ENCODE measurements at regions not wholly inside any gene's neighbourhood (a gene's known extent, or its start where the extent isn't known, plus 50 kb on each side); places are given as distances from the start of the nearest gene placed in this dataset.
"Not testable (repeated sequence)": the region's sequence is repeated elsewhere in the genome, so short reads cannot be mapped to it uniquely, and the experiment has no call there.

- DNase-seq (ENCODE audit: low read depth): no peak
Observed at GRCh38 chr9:82052081-82052480, 63.5 kb downstream of the SPATA31D1 start.

DNA sequence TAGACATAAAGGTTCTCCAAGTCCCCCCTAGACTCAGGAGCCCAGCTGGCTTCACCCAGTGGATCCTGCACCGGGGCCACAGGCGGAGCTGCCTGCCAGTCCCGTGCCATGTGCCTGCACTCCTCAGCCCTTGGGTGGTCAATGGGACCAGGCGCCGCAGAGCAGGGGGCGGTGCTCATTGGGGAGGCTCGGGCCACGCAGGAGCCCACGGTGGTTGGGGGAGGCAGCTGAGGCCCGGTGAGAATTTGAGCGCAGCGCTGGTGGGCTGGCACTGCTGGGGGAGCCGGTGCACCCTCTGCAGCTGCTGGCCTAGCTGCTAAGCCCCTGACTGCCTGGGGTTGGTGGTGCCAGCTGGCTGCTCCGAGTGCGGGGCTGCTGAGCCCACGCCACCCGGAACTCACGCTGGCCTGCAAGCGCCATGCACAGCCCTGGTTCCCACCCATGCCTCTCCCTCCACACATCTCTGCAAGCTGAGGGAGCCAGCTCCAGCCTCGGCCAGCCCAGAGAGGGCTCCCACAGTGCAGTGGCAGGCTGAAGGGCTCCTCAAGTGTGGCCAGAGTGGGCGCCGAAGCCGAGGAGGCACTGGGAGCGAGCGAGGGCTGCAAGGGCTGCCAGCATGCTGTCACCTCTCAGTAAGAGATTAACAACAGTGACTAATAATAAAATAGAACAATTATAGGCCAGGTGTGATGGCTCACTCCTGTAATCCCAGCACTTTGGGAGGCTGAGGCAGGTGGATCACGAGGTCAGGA is 65.9 kb downstream of the SPATA31D1 start:
- no peak for DNase-seq (ENCODE audit: low read depth)

DNA sequence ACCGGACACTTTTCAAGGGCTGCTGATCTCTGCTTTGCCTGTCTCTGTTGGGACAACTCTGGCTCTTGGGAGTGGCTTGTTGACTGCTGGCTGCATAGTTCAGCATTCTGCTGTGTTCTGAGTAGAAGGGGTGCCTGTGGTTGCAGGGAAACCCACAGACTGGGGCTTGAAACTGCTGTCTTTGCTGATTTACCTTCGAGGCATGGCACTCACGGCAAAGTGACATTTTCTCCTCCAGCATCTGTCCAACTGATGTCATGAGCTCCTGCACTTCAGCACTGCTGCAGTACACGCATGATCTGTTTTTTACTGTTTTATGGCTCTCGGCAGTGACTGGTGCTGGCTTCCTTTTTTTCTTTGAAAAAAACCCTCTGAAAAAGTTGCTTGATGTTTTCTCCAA is 69.2 kb downstream of the SPATA31D1 start:
- no peak for DNase-seq (ENCODE audit: low read depth)

DNA sequence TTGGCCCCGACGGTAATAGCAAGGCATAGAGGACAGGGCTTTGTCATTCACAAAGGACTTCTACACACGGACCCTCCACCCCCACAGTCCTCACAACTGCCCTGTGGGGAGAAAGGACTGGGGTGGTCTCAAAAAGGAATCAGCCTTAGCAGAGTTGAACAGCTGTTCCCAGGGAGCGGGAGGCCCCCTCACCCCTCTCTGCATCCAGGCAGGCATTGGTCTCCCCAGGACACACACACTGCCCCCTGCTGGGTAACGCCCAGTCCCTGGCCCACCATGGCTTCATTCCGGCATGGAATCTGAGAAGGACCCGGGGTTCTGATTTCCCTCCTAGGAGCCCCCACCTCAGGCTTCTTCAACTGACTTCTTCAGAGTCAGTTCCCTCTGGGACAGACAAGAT is 73.2 kb downstream of the SPATA31D1 start:
- not testable (repeated sequence) for DNase-seq (ENCODE audit: low read depth)

DNA sequence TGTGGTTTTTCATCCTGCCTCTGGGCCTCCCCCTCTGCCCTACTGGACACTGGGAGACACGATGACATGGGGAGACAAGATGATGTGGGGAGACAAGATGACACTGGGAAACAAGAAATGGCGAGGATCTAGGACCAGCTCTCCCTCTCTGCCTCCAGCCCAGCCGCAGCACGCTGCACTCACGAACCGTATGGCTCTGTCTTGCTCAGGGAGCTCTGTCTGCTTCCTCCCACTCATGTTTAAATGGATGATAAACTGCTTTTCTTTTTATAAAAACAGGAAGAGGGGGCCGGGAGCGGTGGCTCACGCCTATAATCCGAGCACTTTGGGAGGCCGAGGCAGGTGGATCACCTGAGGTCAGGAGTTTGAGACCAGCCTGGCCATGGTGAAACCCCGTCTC is 73.7 kb downstream of the SPATA31D1 start:
- no peak for DNase-seq (ENCODE audit: low read depth)

DNA sequence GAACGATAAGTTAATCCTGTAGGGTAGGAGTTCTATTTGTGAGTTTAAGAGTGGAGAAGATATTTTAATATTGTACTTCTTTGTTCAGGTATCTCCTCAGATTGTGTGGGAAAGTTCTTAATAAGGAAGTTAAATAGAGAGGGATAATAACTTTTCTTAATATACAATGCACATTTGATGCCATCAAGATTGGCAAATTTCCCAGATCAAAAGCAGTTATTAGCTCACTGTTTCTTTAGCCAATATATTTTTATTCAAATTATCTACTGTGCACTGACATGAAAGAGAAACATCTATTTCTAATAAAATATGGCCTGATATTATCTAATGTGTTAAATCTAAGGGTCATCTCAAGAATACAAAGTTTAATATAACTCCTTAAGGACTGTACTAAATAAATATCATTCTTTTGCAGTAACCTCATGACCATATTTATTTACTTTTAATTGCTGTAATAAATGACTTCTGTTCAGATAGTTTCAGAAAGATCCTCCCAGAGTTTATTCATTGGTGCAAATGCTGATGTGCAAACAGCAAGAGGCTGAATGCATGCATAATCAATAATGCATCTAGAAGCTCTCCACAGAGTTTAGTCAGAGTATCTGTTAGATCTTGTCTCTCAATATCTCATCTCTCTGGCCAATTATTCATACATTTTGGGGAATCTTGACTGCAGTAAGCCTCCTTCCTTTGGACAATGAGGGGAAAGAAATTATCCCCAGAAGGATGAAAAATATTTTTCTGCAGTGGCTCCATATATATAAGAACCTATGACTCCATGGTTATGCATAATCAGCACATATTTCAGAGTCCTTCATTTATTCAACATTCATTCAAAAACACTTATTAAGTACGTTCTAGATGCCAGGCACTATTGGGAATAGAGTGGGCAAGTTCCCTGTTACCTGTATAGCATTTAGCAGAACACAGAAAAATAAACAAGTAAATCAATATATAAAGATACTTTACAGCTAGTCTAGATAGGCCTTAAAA is 85.3 kb downstream of the SPATA31D1 start:
- no peak for DNase-seq (ENCODE audit: low read depth)

DNA sequence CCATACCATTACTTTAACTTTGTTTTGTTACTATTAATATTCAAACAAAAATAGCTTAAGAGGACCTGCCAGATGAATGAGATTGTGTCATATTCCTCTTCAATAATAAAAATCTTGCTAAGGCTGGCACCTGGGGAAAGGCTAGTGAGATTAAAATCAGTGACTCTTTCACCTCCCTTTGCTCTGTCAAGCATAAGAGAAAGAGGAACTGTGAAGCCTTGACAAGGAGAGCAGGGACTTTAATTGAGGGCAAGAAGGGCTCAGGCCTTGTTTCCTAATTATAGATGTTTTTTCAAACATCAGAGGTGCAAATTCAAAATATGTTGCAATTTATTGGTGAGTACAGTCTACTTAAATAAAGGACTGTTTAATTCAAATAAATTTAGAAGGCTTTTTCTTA is 91.7 kb downstream of the SPATA31D1 start:
- DNase-seq (ENCODE audit: low read depth): no peak

DNA sequence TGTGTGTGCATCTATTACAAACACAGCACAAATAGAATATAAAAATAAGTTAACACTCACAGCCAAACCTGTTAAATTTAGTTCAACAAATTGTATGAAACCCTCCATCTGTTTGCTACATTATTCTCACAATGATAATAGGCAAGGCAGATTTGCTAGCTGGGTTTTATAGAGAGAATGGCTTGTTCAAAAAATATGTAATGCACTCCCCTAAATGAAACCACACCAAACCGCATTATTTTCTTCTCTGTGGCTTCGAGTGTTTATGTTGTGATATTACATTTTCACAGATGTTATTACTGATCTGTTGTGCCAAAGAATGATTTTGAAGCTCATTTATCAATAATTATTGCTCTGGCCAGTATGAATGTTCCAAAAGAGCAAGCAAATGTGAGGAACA is 92.9 kb downstream of the SPATA31D1 start:
- DNase-seq (ENCODE audit: low read depth): no peak

GRCh38 chr9:82082563-82082962 is 94.0 kb downstream of the SPATA31D1 start:
- DNase-seq (ENCODE audit: low read depth): no peak

- no peak for DNase-seq (ENCODE audit: low read depth)
Observed at GRCh38 chr9:82088591-82088990, 100.0 kb downstream of the SPATA31D1 start.

DNA sequence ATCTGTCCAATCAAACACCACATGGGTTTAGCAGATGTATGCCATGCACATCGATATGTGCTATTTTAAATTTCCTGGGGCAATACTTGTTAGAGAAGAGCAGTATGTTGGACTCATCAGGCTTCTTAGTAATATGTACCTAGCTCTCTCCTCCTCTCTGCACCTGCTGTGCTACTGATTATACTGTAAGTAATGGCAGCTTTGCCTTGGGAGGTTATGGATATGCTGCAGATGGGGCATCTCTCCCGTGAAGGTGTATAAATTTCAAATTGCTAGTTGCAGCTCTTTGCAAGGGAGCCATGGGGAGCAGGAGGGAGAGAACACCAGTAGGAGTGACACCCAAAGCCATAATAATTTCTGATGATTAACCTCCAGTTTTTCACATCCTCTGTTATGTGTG is 101.5 kb downstream of the SPATA31D1 start:
- DNase-seq (ENCODE audit: low read depth): no peak

DNA sequence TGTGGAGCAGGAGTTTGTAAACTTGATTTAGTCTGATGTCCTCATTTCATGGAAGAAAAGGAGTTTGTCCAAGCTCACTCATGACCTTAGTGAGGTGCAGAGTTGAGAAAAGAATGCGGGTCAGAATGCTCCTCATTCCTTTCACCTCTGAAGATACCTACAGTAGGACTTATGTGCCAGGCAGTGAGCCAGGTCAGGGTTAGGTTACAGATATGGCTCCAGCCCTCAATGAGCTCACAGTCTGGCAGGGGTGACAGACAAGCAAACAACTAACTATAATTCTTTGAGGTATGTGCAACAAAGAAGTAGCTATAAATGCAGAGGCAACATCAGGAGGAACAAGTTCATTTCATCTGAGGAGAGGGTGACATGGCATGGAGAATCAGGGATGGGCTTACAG is 102.5 kb downstream of the SPATA31D1 start:
- no peak for DNase-seq (ENCODE audit: low read depth)

DNA sequence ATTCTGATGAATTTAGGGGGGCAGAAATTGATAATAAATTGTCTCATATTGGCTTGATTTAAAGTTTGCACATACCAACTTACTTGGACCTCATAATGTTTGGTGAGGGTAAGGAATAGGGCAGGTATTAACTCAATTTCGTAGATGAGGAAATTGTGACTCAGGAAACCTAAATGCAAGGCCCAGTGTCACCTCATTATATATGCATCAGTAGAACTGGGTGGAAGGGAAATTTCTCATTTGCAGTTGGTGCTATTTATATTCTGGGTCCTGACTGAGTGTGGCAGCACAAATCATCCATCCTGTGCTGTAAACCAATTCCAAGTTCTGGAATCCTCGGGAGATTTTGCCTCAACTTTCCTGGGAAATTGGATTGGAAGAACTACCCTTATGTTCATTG is 103.0 kb downstream of the SPATA31D1 start:
- DNase-seq (ENCODE audit: low read depth): no peak

GRCh38 chr9:82101475-82101874 is 112.9 kb downstream of the SPATA31D1 start:
- DNase-seq (ENCODE audit: low read depth): no peak

- no peak for DNase-seq (ENCODE audit: low read depth)
Observed at GRCh38 chr9:82104252-82104651, 115.7 kb downstream of the SPATA31D1 start.

DNA sequence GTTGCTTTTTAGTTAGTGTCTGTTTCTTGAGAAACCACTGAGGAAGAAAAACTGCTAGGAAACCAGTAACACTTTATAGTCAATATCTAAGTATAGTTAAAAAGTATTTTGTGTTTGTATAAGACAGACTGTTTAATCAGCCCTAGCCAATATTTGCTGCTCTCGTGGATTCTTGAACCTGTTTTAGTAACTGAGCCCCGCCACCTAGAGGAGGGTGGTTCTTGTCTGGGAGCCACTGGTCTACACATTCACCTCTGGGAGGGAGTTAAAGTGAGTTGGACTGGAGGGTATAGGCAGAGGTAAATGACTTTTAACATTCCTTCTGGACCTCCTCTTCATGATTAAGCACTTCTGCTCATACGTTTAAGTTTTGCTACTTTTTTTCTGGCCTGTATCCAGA is 117.2 kb downstream of the SPATA31D1 start:
- DNase-seq (ENCODE audit: low read depth): no peak

- no peak for DNase-seq (ENCODE audit: low read depth)
Observed at GRCh38 chr9:82106536-82106935, 118.0 kb downstream of the SPATA31D1 start.

- no peak for DNase-seq (ENCODE audit: low read depth)
Observed at GRCh38 chr9:82108474-82108873, 119.9 kb downstream of the SPATA31D1 start.

- DNase-seq (ENCODE audit: low read depth): no peak
Observed at GRCh38 chr9:82108941-82109340, 120.4 kb downstream of the SPATA31D1 start.

GRCh38 chr9:82109626-82110025 is 121.1 kb downstream of the SPATA31D1 start:
- DNase-seq (ENCODE audit: low read depth): no peak

- no peak for DNase-seq (ENCODE audit: low read depth)
Observed at GRCh38 chr9:82110881-82111280, 122.3 kb downstream of the SPATA31D1 start.

DNA sequence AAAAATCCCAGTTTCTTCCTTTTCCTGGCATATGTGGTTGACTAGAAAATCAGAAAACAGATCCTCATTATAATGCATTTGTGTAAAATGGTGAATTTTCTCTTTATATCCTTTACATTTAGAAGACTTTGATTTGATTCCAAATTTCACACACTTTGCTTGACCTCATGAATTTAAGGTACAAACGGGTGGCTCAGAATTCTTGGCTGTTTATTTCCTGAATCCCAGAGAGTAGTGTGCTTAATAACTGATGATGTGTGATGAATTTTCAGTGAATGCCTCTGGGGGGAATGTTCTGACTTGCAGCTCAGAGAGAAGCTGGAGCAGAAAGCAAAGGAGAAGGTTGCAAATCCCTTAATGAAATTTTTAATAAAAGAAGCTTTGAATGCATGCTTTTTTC is 126.8 kb downstream of the SPATA31D1 start:
- no peak for DNase-seq (ENCODE audit: low read depth)

GRCh38 chr9:82115900-82116299 is 127.3 kb downstream of the SPATA31D1 start:
- no peak for DNase-seq (ENCODE audit: low read depth)

Measured in amniotic epithelial cell (primary cell).